WTC11 (cell line): ENCODE measurements at regions not wholly inside any gene's neighbourhood (a gene's known extent, or its start where the extent isn't known, plus 50 kb on each side); places are given as distances from the start of the nearest gene placed in this dataset.

ENCODE experiments used
- CREB1 ChIP-seq: sonication (generic); formaldehyde crosslinking; IDR thresholded peaks from 2 replicates; pipeline ENCODE4 v1.8.0; 2023; ENCODE audit warnings: mild to moderate bottlenecking, missing genetic modification reagents
- GABPB1 ChIP-seq: sonication (generic); formaldehyde crosslinking; IDR thresholded peaks from 2 replicates; pipeline ENCODE4 v1.8.1; 2023; ENCODE audit warnings: mild to moderate bottlenecking, missing genetic modification reagents
- JUN ChIP-seq: sonication (generic); formaldehyde crosslinking; IDR thresholded peaks from 2 replicates; pipeline ENCODE4 v1.8.0; 2023; ENCODE audit warnings: mild to moderate bottlenecking, missing genetic modification reagents
- SMAD3 ChIP-seq: sonication (generic); formaldehyde crosslinking; IDR thresholded peaks from 2 replicates; pipeline ENCODE4 v1.8.0; 2022; ENCODE audit warnings: missing genetic modification reagents, mild to moderate bottlenecking, borderline replicate concordance
- ZBTB21 ChIP-seq: sonication (generic); formaldehyde crosslinking; IDR thresholded peaks from 2 replicates; pipeline ENCODE4 v1.8.1; 2023; ENCODE audit warnings: mild to moderate bottlenecking, missing genetic modification reagents, borderline replicate concordance
- TF ChIP-seq, protein P1 (sequence below): fragments of 200-600 bp; IDR thresholded peaks from 2 replicates; pipeline ENCODE4 v1.8.0; 2022; ENCODE audit warnings: antibody characterized with exemption
- TF ChIP-seq, protein P2 (sequence below): sonication (generic); formaldehyde crosslinking; IDR thresholded peaks from 2 replicates; pipeline ENCODE4 v1.8.1; 2023; ENCODE audit warnings: mild to moderate bottlenecking, missing genetic modification reagents
- TF ChIP-seq, protein P3 (sequence below): sonication (generic); formaldehyde crosslinking; IDR thresholded peaks from 2 replicates; pipeline ENCODE4 v1.8.0; 2022; ENCODE audit warnings: mild to moderate bottlenecking, missing genetic modification reagents
- TF ChIP-seq, protein P4 (sequence below): sonication (generic); formaldehyde crosslinking; IDR thresholded peaks from 2 replicates; pipeline ENCODE4 v1.8.1; 2022; ENCODE audit warnings: mild to moderate bottlenecking, missing genetic modification reagents, moderate library complexity, borderline replicate concordance
- TF ChIP-seq, protein P5 (sequence below): sonication (generic); formaldehyde crosslinking; IDR thresholded peaks from 2 replicates; pipeline ENCODE4 v1.8.1; 2023; ENCODE audit warnings: mild to moderate bottlenecking, missing genetic modification reagents, borderline replicate concordance
- TF ChIP-seq, protein P6 (sequence below): sonication (generic); formaldehyde crosslinking; IDR thresholded peaks from 2 replicates; pipeline ENCODE4 v1.8.0; 2023; ENCODE audit warnings: missing genetic modification reagents
- TF ChIP-seq, protein P7 (sequence below): sonication (generic); formaldehyde crosslinking; IDR thresholded peaks from 2 replicates; pipeline ENCODE4 v1.8.0; 2022; ENCODE audit warnings: mild to moderate bottlenecking, missing genetic modification reagents
- TF ChIP-seq, protein P8 (sequence below): sonication (generic); formaldehyde crosslinking; IDR thresholded peaks from 2 replicates; pipeline ENCODE4 v1.8.1; 2023; ENCODE audit warnings: mild to moderate bottlenecking, missing genetic modification reagents, moderate library complexity

DNA sequence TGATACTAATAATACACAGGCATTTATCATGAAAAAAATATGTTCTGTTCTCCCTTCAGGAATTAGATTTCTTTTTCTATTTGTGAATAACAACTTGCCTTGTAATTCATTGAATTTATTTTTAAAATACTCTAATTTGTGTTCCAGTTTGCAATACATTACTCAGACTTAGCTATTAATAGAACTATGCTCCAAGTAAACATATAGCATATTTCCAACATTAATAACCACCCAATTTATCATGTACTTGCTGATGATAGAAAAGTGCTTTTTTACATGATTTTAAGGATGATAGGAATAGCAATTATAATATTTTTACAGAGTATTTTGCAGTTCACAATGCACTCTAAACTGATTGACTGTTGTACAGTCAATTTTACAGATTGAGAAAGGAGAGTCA, 338.8 kb upstream of the SEMA3D start:
- TF ChIP-seq SMAD3 (CRISPR knock-in tag) (no peak), CREB1 (CRISPR knock-in tag) (no peak), JUN (no peak), ZBTB21 (CRISPR knock-in tag) (no peak), GABPB1 (CRISPR knock-in tag) (no peak)
- TF ChIP-seq, protein P1, sequence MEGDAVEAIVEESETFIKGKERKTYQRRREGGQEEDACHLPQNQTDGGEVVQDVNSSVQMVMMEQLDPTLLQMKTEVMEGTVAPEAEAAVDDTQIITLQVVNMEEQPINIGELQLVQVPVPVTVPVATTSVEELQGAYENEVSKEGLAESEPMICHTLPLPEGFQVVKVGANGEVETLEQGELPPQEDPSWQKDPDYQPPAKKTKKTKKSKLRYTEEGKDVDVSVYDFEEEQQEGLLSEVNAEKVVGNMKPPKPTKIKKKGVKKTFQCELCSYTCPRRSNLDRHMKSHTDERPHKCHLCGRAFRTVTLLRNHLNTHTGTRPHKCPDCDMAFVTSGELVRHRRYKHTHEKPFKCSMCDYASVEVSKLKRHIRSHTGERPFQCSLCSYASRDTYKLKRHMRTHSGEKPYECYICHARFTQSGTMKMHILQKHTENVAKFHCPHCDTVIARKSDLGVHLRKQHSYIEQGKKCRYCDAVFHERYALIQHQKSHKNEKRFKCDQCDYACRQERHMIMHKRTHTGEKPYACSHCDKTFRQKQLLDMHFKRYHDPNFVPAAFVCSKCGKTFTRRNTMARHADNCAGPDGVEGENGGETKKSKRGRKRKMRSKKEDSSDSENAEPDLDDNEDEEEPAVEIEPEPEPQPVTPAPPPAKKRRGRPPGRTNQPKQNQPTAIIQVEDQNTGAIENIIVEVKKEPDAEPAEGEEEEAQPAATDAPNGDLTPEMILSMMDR: no peak
- TF ChIP-seq, protein P2, sequence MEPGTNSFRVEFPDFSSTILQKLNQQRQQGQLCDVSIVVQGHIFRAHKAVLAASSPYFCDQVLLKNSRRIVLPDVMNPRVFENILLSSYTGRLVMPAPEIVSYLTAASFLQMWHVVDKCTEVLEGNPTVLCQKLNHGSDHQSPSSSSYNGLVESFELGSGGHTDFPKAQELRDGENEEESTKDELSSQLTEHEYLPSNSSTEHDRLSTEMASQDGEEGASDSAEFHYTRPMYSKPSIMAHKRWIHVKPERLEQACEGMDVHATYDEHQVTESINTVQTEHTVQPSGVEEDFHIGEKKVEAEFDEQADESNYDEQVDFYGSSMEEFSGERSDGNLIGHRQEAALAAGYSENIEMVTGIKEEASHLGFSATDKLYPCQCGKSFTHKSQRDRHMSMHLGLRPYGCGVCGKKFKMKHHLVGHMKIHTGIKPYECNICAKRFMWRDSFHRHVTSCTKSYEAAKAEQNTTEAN: no peak
- TF ChIP-seq, protein P3, sequence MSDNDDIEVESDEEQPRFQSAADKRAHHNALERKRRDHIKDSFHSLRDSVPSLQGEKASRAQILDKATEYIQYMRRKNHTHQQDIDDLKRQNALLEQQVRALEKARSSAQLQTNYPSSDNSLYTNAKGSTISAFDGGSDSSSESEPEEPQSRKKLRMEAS: no peak
- TF ChIP-seq, protein P4, sequence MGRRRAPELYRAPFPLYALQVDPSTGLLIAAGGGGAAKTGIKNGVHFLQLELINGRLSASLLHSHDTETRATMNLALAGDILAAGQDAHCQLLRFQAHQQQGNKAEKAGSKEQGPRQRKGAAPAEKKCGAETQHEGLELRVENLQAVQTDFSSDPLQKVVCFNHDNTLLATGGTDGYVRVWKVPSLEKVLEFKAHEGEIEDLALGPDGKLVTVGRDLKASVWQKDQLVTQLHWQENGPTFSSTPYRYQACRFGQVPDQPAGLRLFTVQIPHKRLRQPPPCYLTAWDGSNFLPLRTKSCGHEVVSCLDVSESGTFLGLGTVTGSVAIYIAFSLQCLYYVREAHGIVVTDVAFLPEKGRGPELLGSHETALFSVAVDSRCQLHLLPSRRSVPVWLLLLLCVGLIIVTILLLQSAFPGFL (CRISPR knock-in tag): no peak
- TF ChIP-seq, protein P5, sequence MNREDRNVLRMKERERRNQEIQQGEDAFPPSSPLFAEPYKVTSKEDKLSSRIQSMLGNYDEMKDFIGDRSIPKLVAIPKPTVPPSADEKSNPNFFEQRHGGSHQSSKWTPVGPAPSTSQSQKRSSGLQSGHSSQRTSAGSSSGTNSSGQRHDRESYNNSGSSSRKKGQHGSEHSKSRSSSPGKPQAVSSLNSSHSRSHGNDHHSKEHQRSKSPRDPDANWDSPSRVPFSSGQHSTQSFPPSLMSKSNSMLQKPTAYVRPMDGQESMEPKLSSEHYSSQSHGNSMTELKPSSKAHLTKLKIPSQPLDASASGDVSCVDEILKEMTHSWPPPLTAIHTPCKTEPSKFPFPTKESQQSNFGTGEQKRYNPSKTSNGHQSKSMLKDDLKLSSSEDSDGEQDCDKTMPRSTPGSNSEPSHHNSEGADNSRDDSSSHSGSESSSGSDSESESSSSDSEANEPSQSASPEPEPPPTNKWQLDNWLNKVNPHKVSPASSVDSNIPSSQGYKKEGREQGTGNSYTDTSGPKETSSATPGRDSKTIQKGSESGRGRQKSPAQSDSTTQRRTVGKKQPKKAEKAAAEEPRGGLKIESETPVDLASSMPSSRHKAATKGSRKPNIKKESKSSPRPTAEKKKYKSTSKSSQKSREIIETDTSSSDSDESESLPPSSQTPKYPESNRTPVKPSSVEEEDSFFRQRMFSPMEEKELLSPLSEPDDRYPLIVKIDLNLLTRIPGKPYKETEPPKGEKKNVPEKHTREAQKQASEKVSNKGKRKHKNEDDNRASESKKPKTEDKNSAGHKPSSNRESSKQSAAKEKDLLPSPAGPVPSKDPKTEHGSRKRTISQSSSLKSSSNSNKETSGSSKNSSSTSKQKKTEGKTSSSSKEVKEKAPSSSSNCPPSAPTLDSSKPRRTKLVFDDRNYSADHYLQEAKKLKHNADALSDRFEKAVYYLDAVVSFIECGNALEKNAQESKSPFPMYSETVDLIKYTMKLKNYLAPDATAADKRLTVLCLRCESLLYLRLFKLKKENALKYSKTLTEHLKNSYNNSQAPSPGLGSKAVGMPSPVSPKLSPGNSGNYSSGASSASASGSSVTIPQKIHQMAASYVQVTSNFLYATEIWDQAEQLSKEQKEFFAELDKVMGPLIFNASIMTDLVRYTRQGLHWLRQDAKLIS (CRISPR knock-in tag): no peak
- TF ChIP-seq, protein P6, sequence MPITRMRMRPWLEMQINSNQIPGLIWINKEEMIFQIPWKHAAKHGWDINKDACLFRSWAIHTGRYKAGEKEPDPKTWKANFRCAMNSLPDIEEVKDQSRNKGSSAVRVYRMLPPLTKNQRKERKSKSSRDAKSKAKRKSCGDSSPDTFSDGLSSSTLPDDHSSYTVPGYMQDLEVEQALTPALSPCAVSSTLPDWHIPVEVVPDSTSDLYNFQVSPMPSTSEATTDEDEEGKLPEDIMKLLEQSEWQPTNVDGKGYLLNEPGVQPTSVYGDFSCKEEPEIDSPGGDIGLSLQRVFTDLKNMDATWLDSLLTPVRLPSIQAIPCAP (CRISPR knock-in tag): no peak
- TF ChIP-seq, protein P7, sequence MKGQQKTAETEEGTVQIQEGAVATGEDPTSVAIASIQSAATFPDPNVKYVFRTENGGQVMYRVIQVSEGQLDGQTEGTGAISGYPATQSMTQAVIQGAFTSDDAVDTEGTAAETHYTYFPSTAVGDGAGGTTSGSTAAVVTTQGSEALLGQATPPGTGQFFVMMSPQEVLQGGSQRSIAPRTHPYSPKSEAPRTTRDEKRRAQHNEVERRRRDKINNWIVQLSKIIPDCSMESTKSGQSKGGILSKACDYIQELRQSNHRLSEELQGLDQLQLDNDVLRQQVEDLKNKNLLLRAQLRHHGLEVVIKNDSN (CRISPR knock-in tag): no peak
- TF ChIP-seq, protein P8, sequence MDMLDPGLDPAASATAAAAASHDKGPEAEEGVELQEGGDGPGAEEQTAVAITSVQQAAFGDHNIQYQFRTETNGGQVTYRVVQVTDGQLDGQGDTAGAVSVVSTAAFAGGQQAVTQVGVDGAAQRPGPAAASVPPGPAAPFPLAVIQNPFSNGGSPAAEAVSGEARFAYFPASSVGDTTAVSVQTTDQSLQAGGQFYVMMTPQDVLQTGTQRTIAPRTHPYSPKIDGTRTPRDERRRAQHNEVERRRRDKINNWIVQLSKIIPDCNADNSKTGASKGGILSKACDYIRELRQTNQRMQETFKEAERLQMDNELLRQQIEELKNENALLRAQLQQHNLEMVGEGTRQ (CRISPR knock-in tag): no peak
